Prostate gland (tissue), 2 donors: ENCODE measurements at regions not wholly inside any gene's neighbourhood (a gene's known extent, or its start where the extent isn't known, plus 50 kb on each side); places are given as distances from the start of the nearest gene placed in this dataset.

Experiments
- POLR2A ChIP-seq: fragments of 450-650 bp; IDR thresholded peaks from one replicate; pipeline ENCODE4 v1.6.1; 2016; ENCODE audit warnings: antibody characterized with exemption, mild to moderate bottlenecking
- TF ChIP-seq, protein P1 (sequence below), 4 experiments: fragments of 200-600 bp in 2 of 4; fragments of 450-650 bp in 2 of 4; sonication (generic) in 2 of 4; IDR thresholded peaks; 1 replicate in 3 of 4; 2 replicates in 1 of 4; pipeline ENCODE4 v1.5.1; 2016 to 2019; ENCODE audit warnings: antibody characterized with exemption in 4 of 4, mild to moderate bottlenecking in 2 of 4, moderate library complexity in 2 of 4

DNA sequence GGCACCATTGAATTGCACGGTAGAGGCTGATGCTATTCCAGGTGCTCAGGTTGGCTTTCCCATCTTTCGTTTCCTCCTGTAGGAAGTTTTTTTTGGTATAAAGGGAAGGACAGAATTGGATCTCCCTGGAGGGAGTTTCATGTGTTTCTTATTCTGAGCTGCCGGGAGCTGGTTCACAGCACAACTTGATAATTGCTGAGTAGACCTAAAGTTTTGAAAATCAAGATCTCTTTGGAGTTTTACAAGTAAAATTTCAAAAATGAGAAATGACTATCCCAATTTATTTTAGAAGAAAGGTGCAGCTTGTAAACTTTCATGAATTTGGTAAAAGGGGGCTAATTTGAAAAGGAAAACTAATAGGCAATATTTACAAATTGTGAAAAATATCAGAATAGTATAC is 125.2 kb upstream of the ESR1 start:
- TF ChIP-seq, protein P1, sequence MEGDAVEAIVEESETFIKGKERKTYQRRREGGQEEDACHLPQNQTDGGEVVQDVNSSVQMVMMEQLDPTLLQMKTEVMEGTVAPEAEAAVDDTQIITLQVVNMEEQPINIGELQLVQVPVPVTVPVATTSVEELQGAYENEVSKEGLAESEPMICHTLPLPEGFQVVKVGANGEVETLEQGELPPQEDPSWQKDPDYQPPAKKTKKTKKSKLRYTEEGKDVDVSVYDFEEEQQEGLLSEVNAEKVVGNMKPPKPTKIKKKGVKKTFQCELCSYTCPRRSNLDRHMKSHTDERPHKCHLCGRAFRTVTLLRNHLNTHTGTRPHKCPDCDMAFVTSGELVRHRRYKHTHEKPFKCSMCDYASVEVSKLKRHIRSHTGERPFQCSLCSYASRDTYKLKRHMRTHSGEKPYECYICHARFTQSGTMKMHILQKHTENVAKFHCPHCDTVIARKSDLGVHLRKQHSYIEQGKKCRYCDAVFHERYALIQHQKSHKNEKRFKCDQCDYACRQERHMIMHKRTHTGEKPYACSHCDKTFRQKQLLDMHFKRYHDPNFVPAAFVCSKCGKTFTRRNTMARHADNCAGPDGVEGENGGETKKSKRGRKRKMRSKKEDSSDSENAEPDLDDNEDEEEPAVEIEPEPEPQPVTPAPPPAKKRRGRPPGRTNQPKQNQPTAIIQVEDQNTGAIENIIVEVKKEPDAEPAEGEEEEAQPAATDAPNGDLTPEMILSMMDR (IDR thresholded peaks at IDR 0.05) = no peak
- no peak for TF ChIP-seq POLR2A
